H1 (cell line): ENCODE measurements at regions not wholly inside any gene's neighbourhood (a gene's known extent, or its start where the extent isn't known, plus 50 kb on each side); places are given as distances from the start of the nearest gene placed in this dataset.
A peak's percentile ranks its signal among the peaks of the same experiment; 100 is the strongest.

ENCODE experiments used
- CTCF ChIA-PET: fragments of 300-600 bp; sonication (Branson Sonifier 250); formaldehyde crosslinking; loops from one replicate; lab custom pipeline; 2021; ENCODE audit not compliant: partially characterized antibody; lab: Charles Lee
- POLR2A ChIA-PET: fragments of 300-600 bp; sonication (Branson Sonifier 250); formaldehyde crosslinking; loops from one replicate; lab custom pipeline; 2021; ENCODE audit warnings: inconsistent platforms; ENCODE audit not compliant: partially characterized antibody; lab: Charles Lee
- DNase-seq, 2 experiments: peaks; one replicate each; pipeline versions ENCODE4 v3.0.0 to v3.0.0-alpha.2; 2010 to 2022; ENCODE audit warnings: low spot score in 2 of 2, low read depth in 1 of 2, mixed read lengths in 1 of 2
- FAIRE-seq: peaks from 2 replicates; lab custom pipeline; 2011; peaks lifted over from hg19 to GRCh38; lab: Jason Lieb, UNC
- H2AFZ ChIP-seq: 2 replicates; pipeline ENCODE4 v1.8.1; 2012; ENCODE audit warnings: low read length, inconsistent platforms
- H2AK5ac ChIP-seq: 2 replicates; pipeline ENCODE4 v1.6.1; 2013; ENCODE audit warnings: low read depth, low read length
- H2BK120ac ChIP-seq: replicated peaks from 2 replicates; pipeline ENCODE3; 2013; ENCODE audit warnings: low read depth, low read length, inconsistent platforms
- H2BK12ac ChIP-seq: 2 replicates; pipeline ENCODE4 v1.6.1; 2013; ENCODE audit warnings: low read depth, low read length
- H2BK15ac ChIP-seq: 2 replicates; pipeline ENCODE4 v1.6.1; 2013; ENCODE audit warnings: low read length
- H2BK20ac ChIP-seq: 2 replicates; pipeline ENCODE4 v1.6.1; 2013; ENCODE audit warnings: low read length
- H2BK5ac ChIP-seq: 2 replicates; pipeline ENCODE4 v1.6.1; 2013; ENCODE audit warnings: low read depth, low read length
- H3K14ac ChIP-seq: 2 replicates; pipeline ENCODE4 v1.6.1; 2013; ENCODE audit warnings: inconsistent platforms; ENCODE audit not compliant: insufficient read length
- H3K18ac ChIP-seq: 2 replicates; pipeline ENCODE4 v1.6.1; 2013; ENCODE audit warnings: low read length; ENCODE audit errors: extremely low read depth
- H3K23ac ChIP-seq: 2 replicates; pipeline ENCODE4 v1.6.1; 2013; ENCODE audit warnings: inconsistent platforms; ENCODE audit not compliant: insufficient read length
- H3K23me2 ChIP-seq: 2 replicates; pipeline ENCODE4 v1.6.1; 2013; ENCODE audit warnings: low read depth, low read length
- H3K27ac ChIP-seq: 2 replicates; pipeline ENCODE4 v1.6.1; 2011; ENCODE audit warnings: low read depth, low read length, inconsistent platforms
- H3K27me3 ChIP-seq, 4 experiments: replicated peaks in 1 of 4; 1 replicate in 1 of 4; 2 replicates in 3 of 4; pipeline versions ENCODE4 v1.6.1 to v1.8.1; 2011 to 2013; ENCODE audit warnings: low read length in 3 of 4, mild to moderate bottlenecking in 3 of 4, inconsistent platforms in 2 of 4, mixed read lengths in 2 of 4, moderate library complexity in 1 of 4; ENCODE audit not compliant: control insufficient read depth in 3 of 4, insufficient read depth in 3 of 4; ENCODE audit errors: extremely low read depth in 1 of 4
- H3K36me3 ChIP-seq, 4 experiments: 2 replicates each; pipeline versions ENCODE4 v1.6.1 to v1.8.1; 2011 to 2013; ENCODE audit warnings: mild to moderate bottlenecking in 4 of 4, low read length in 3 of 4, moderate library complexity in 2 of 4, control low read depth in 1 of 4, inconsistent platforms in 1 of 4; ENCODE audit not compliant: insufficient read depth in 4 of 4, control insufficient read depth in 2 of 4
- H3K4ac ChIP-seq: replicated peaks from 2 replicates; pipeline ENCODE3; 2013; ENCODE audit warnings: low read length, low read depth, mixed read lengths, inconsistent platforms; ENCODE audit not compliant: insufficient read length
- H3K4me1 ChIP-seq, 4 experiments: replicated peaks in 1 of 4; 1 replicate in 1 of 4; 2 replicates in 3 of 4; pipeline versions ENCODE4 v1.6.1 to v1.8.1; 2011 to 2013; ENCODE audit warnings: low read length in 3 of 4, inconsistent platforms in 2 of 4, mixed read lengths in 1 of 4; ENCODE audit not compliant: insufficient read depth in 4 of 4, control insufficient read depth in 3 of 4
- H3K4me2 ChIP-seq, 2 experiments: 2 replicates each; pipeline versions ENCODE4 v1.6.1 to v1.8.1; 2011 to 2013; ENCODE audit warnings: low read depth in 2 of 2, low read length in 2 of 2, control low read depth in 1 of 2, inconsistent platforms in 1 of 2, mild to moderate bottlenecking in 1 of 2; ENCODE audit not compliant: insufficient read depth in 1 of 2
- H3K4me3 ChIP-seq, 4 experiments: fragments of 200-600, 300-600 bp in 1 of 4; sonication (generic), shearing (Covaris generic), sonication (Bioruptor Twin) in 1 of 4; 2 replicates each; pipeline versions ENCODE4 v1.5.1 to v1.8.1; 2011 to 2016; ENCODE audit warnings: low read length in 4 of 4, low read depth in 3 of 4, control low read depth in 2 of 4, inconsistent platforms in 2 of 4, mild to moderate bottlenecking in 2 of 4, mixed read lengths in 1 of 4, moderate library complexity in 1 of 4; ENCODE audit not compliant: insufficient read depth in 2 of 4; ENCODE audit errors: extremely low read depth in 1 of 4
- H3K56ac ChIP-seq: replicated peaks from 2 replicates; pipeline ENCODE3; 2013; ENCODE audit warnings: low read depth, mild to moderate bottlenecking, mixed read lengths, low read length, inconsistent platforms; ENCODE audit not compliant: insufficient read length
- H3K79me1 ChIP-seq: 2 replicates; pipeline ENCODE4 v1.6.1; 2013; ENCODE audit warnings: low read depth, low read length, control low read depth
- H3K79me2 ChIP-seq, 2 experiments: 2 replicates each; pipeline versions ENCODE4 v1.6.1 to v1.8.1; 2012 to 2013; ENCODE audit warnings: low read length in 2 of 2, mild to moderate bottlenecking in 2 of 2, inconsistent platforms in 1 of 2; ENCODE audit not compliant: insufficient read depth in 2 of 2, control insufficient read depth in 1 of 2
- H3K9ac ChIP-seq, 4 experiments: replicated peaks in 1 of 4; 1 replicate in 1 of 4; 2 replicates in 3 of 4; pipeline versions ENCODE4 v1.6.1 to v1.8.1; 2011 to 2013; ENCODE audit warnings: low read depth in 3 of 4, low read length in 3 of 4, control low read depth in 2 of 4, mild to moderate bottlenecking in 2 of 4, moderate library complexity in 2 of 4, inconsistent platforms in 1 of 4; ENCODE audit errors: extremely low read depth in 1 of 4
- H3K9me3 ChIP-seq, 2 experiments: 2 replicates each; pipeline versions ENCODE4 v1.6.1 to v1.8.1; 2012 to 2013; ENCODE audit warnings: mild to moderate bottlenecking in 2 of 2, moderate library complexity in 2 of 2, control low read depth in 1 of 2, inconsistent platforms in 1 of 2, low read depth in 1 of 2, low read length in 1 of 2, mixed read lengths in 1 of 2; ENCODE audit not compliant: insufficient read depth in 2 of 2
- H4K20me1 ChIP-seq, 2 experiments: replicated peaks in 1 of 2; 2 replicates each; pipeline versions ENCODE3 to v1.8.1; 2011 to 2013; ENCODE audit warnings: inconsistent platforms in 2 of 2, low read length in 2 of 2, mild to moderate bottlenecking in 1 of 2; ENCODE audit not compliant: insufficient read depth in 2 of 2, control insufficient read depth in 1 of 2
- H4K5ac ChIP-seq: 2 replicates; pipeline ENCODE4 v1.6.1; 2013; ENCODE audit warnings: low read length, low read depth, mixed read lengths, inconsistent platforms; ENCODE audit not compliant: insufficient read length
- H4K8ac ChIP-seq: 2 replicates; pipeline ENCODE4 v1.8.0; 2013; ENCODE audit warnings: mild to moderate bottlenecking, moderate library complexity, low read length, inconsistent platforms; ENCODE audit not compliant: insufficient read depth; ENCODE audit errors: extremely low read depth
- H4K91ac ChIP-seq: replicated peaks from 2 replicates; pipeline ENCODE3; 2013; ENCODE audit warnings: low read length, mixed read lengths, inconsistent platforms; ENCODE audit not compliant: insufficient read length
- CHD1 ChIP-seq: IDR thresholded peaks from 2 replicates; pipeline ENCODE4 v1.6.1; 2012; ENCODE audit warnings: low read depth, low read length, improper control_type of control experiment
- HDAC2 ChIP-seq, 2 experiments: fragments of 300-600 bp in 1 of 2; sonication (generic) in 1 of 2; IDR thresholded peaks; 2 replicates each; pipeline ENCODE4 v1.6.1; 2011 to 2012; ENCODE audit warnings: low read depth in 2 of 2, low read length in 2 of 2, mild to moderate bottlenecking in 2 of 2, moderate library complexity in 2 of 2, borderline replicate concordance in 1 of 2, inconsistent platforms in 1 of 2
- JUND ChIP-seq: IDR thresholded peaks from 2 replicates; pipeline ENCODE4 v1.6.1; 2011; ENCODE audit warnings: mild to moderate bottlenecking, improper control_type of control experiment, low read length
- MAFK ChIP-seq: IDR thresholded peaks from 2 replicates; pipeline ENCODE4 v1.6.1; 2012; ENCODE audit warnings: low read depth, mild to moderate bottlenecking, improper control_type of control experiment, low read length
- NRF1 ChIP-seq: IDR thresholded peaks from 2 replicates; pipeline ENCODE4 v1.6.1; 2011; ENCODE audit warnings: mild to moderate bottlenecking, low read depth, low read length, improper control_type of control experiment
- RAD21 ChIP-seq, 2 experiments: IDR thresholded peaks in 1 of 2; conservative IDR thresholded peaks in 1 of 2; 2 replicates each; pipeline ENCODE4 v1.6.1; 2011; ENCODE audit warnings: low read depth in 2 of 2, low read length in 2 of 2, improper control_type of control experiment in 1 of 2, inconsistent platforms in 1 of 2, mild to moderate bottlenecking in 1 of 2, moderate library complexity in 1 of 2
- TAF1 ChIP-seq: IDR thresholded peaks from 2 replicates; pipeline ENCODE4 v1.6.1; 2011; ENCODE audit warnings: mild to moderate bottlenecking, low read depth, low read length
- TCF12 ChIP-seq: IDR thresholded peaks from 2 replicates; pipeline ENCODE4 v1.6.1; 2011; ENCODE audit warnings: low read depth, mild to moderate bottlenecking, low read length
- ZNF274 ChIP-seq: IDR thresholded peaks from 2 replicates; pipeline ENCODE4 v1.7.0; 2012; ENCODE audit warnings: low read length, borderline replicate concordance; ENCODE audit errors: extremely low read depth
- WGBS, 2 experiments: shearing (Covaris generic) in 1 of 2; methylation state at CpG; one replicate each; pipeline versions ENCODE4 v1.1.6 to v1.1.7; 2013 to 2015; ENCODE audit warnings: low lambda C conversion rate in 2 of 2, mixed read lengths in 2 of 2, inconsistent platforms in 1 of 2, low coverage in 1 of 2, missing lambda C conversion rate in 1 of 2; ENCODE audit not compliant: insufficient replicate concordance in 2 of 2, insufficient coverage in 1 of 2, insufficient read length in 1 of 2; ENCODE audit errors: extremely low coverage in 1 of 2, missing lambda C conversion rate in 1 of 2; 5-methylcytosine and 5-hydroxymethylcytosine counted together

DNA sequence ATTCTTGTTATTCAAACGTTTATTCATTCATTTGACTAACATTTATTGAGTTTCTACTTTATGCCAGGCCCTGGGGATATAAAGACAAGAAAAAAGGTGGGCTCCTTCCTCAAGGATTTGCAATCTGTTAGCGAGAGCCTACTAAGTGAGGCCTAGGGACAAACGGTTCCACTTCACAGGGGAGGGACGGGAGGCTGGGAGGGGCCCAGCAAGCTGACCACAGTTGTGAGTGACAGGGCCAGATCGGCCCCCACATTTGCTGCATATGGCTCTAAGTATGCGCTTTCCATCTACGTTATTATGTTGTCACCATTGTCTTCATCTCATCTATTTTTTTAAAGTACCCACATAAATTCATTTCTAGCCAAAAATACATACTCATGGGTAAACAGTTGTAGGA is 271.1 kb downstream of the BUD13 start:
- CTCF ChIA-PET: interaction anchor here (0.7 to 10.4 kb wide), 12 partner anchors 10 to 220 kb away, joined by 3 to 91 read pairs (median 14); no protein-coding TSS in a partner anchor
- no peak overlapping the region for H2AFZ ChIP-seq
- no peak overlapping the region for H3K14ac ChIP-seq
- H2BK20ac ChIP-seq: no peak overlapping the region
- H3K4me2 ChIP-seq: peak overlapping the region; percentile 60 to 83
- H2BK120ac ChIP-seq: no peak overlapping the region
- H3K56ac ChIP-seq: no peak overlapping the region
- H3K9ac ChIP-seq: no peak overlapping the region
- no peak overlapping the region for H4K91ac ChIP-seq
- H3K27me3 ChIP-seq: peaks cover 0 to 4% (median 1%) of the 10 kb centered on the region in 4 experiments; a peak in 2 of 7 replicates
- no peaks in the 10 kb centered on the region for H4K20me1 ChIP-seq
- no peaks in the 10 kb centered on the region for H3K23me2 ChIP-seq
- no peak overlapping the region for H3K18ac ChIP-seq
- H2BK5ac ChIP-seq: no peak overlapping the region
- no peak overlapping the region for H3K23ac ChIP-seq
- H2BK12ac ChIP-seq: no peak overlapping the region
- no peak overlapping the region for H2BK15ac ChIP-seq
- TF ChIP-seq TCF12 (no peak), HDAC2 (IDR thresholded peaks at IDR 0.05; ENCODE audit: borderline replicate concordance in 1 of 2, low read depth in 2 of 2, low read length in 2 of 2) (no peak), JUND (no peak), ZNF274 (no peak), CHD1 (no peak), RAD21 (IDR thresholded peaks at IDR 0.05 in 1 of 2, conservative IDR thresholded peaks at IDR 0.05 in 1 of 2; ENCODE audit: low read depth in 2 of 2, low read length in 2 of 2) (no peak), NRF1 (no peak), TAF1 (no peak), MAFK (no peak)
- 31% methylated on average over 7 of the region's 7 CpGs; no CpG with 5 or more reads in 1 of the 2 experiments for WGBS, 2 experiments
- no peak overlapping the region for H3K27ac ChIP-seq
- peak overlapping the region in 1 of 4 experiments; percentile 50; a peak in 2 of 8 replicates for H3K4me3 ChIP-seq
- POLR2A ChIA-PET: interaction anchor here (1.2 kb wide), 1 partner anchor 10 kb away, joined by 3 read pairs; no protein-coding TSS in a partner anchor
- H3K79me2 ChIP-seq: no peaks in the 10 kb centered on the region
- H3K9me3 ChIP-seq: no peaks in the 10 kb centered on the region
- H3K4me1 ChIP-seq: peaks cover 11 to 40% (median 19%) of the 10 kb centered on the region in 4 experiments
- no peak overlapping the region for H4K8ac ChIP-seq
- H4K5ac ChIP-seq: no peak overlapping the region
- FAIRE-seq: no peak
- no peak overlapping the region for H3K4ac ChIP-seq
- no peaks in the 10 kb centered on the region for H3K36me3 ChIP-seq
- no peak for DNase-seq
- no peaks in the 10 kb centered on the region for H3K79me1 ChIP-seq
- H2AK5ac ChIP-seq: no peak overlapping the region
